GM18951 (cell line): ENCODE measurements at regions not wholly inside any gene's neighbourhood (a gene's known extent, or its start where the extent isn't known, plus 50 kb on each side); places are given as distances from the start of the nearest gene placed in this dataset.
"Not testable (repeated sequence)": the region's sequence is repeated elsewhere in the genome, so short reads cannot be mapped to it uniquely, and the experiment has no call there.

ENCODE experiments used
- POLR2A ChIP-seq: IDR thresholded peaks from 4 replicates; pipeline ENCODE4 v1.6.1; 2011; ENCODE audit warnings: mild to moderate bottlenecking; ENCODE audit not compliant: insufficient read length, insufficient read depth; ENCODE audit errors: extremely low read depth
- in situ Hi-C: fragments of 300-500 bp; cut with MboI; formaldehyde crosslinking; loops from one replicate; pipeline ENCODE4 v1.12.0; 2022; ENCODE audit warnings: low sequenced_read_pairs, mixed read lengths, inconsistent platforms; ENCODE audit not compliant: unreplicated experiment

DNA sequence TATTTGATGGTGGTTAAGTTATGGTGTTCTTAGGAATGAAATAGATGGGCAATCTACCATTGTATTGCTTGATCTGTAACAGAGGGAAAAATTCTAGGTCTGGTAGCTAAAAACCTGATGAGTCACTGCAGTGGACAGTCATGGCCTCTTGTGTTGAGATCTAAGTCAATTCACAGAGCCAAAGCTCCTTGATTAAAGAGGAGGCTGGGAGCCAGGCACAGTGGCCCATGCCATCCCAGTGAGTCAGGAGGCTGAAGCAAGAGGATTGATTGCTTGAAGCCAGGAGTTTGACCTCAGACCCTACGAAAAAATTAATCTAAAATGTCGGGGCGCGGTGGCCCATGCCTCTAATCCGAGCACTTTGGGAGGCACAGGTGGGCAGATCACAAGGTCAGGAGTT is 67.1 kb upstream of the KPNA3 start:
- TF ChIP-seq POLR2A, result no peak
- in situ Hi-C loops, result no loop called here

GRCh38 chr13:49858178-49858856 is 65.8 kb upstream of the KPNA3 start:
- no peak for TF ChIP-seq POLR2A
- in situ Hi-C loops, result no loop called here

DNA sequence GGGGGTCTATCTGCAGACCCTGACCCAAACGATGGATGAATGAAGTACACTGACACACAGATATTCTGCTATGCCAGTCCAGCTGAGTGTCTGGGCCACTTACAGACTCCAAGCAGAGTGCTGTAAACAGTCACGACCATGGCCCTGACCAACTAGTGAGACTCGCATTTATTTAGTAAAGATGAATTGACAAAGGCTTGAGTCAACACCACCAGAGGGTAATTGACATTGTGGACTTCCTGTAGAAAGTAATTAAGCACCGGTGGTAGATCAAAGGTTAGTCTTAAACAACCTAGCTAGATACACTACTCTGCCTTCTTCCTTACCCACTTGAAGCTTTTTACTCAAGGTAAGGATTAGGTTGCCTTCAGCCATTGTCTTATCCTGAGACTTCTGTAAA is 63.4 kb upstream of the KPNA3 start:
- TF ChIP-seq POLR2A, result no peak
- in situ Hi-C loops, result no loop called here

- TF ChIP-seq POLR2A, result no peak
- in situ Hi-C loops, result no loop called here
Observed at GRCh38 chr13:49853535-49853934, 61.1 kb upstream of the KPNA3 start.

DNA sequence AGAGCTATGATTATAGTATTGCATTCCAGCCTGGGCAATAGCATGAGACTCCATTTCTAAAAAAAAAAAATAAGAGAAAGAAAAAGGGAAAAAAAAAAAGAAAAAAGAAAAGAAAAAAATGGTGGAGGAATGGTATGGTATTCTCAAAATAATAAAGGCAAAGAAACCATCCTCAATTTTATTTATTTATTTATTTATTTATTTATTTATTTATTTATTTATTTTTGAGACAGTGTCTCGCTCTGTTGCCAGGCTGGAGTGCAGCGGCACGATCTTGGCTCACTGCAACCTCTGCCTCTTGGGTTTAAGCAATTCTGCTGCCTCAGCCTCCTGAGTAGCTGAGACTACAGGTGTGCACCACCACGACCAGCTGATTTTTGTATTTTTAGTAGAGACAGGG is 60.0 kb upstream of the KPNA3 start:
- in situ Hi-C loops, result not testable (repeated sequence)

DNA sequence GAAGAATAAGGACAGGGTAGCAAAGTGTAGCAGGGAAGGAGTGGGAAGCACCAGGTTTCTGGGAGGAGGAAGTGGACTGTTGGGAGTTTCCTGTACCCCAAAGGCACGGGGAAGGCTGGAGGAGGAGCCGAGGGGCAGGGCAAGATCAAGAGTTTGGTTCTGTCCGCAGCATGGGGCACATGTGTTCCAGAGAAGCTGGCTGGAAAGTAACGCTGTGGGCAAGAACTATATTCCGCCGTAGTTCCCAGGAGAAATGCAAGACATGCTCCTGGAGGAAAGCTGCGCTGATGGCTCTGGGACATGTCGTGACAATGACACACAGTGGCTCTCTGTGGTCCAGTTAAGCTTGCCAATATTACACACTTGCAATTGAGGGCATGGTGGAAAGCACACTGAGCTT is 51.7 kb upstream of the KPNA3 start:
- no peak for TF ChIP-seq POLR2A
- in situ Hi-C loops, result loop anchor here (10.0 kb wide), 2 partner anchors 159 to 189 kb away; no protein-coding TSS in a partner anchor
